Activated B cell treated with CpG ODN at 0.5 μM for 24 hours (primary cell): ENCODE measurements at regions not wholly inside any gene's neighbourhood (a gene's known extent, or its start where the extent isn't known, plus 50 kb on each side); places are given as distances from the start of the nearest gene placed in this dataset.

ENCODE experiments used
- ATAC-seq: fragments of 200-7000 bp; cut with Tn5 transposase; one replicate; pipeline ENCODE4 v1.10.0; 2021; ENCODE audit warnings: low read depth, mild to moderate bottlenecking, moderate library complexity
- CTCF ChIA-PET: fragments of 350-600 bp; sonication (Branson Sonifier 250); formaldehyde crosslinking; loops from one replicate; lab custom pipeline; 2021; ENCODE audit warnings: antibody characterized with exemption; lab: Charles Lee
- POLR2A ChIA-PET: fragments of 350-600 bp; sonication (Branson Sonifier 250); formaldehyde crosslinking; loops from one replicate; lab custom pipeline; 2021; ENCODE audit warnings: antibody characterized with exemption; lab: Charles Lee
- DNase-seq: peaks from one replicate; pipeline ENCODE4 v3.0.0; 2022
- H3K27ac Mint-ChIP-seq: one replicate; pipeline ENCODE4 v1.8.0; 2020; ENCODE audit warnings: mixed read lengths
- H3K27me3 Mint-ChIP-seq: one replicate; pipeline ENCODE4 v1.8.0; 2021; ENCODE audit warnings: mixed read lengths
- H3K36me3 Mint-ChIP-seq: one replicate; pipeline ENCODE4 v1.8.0; 2021; ENCODE audit warnings: low read depth, mixed read lengths
- H3K4me1 Mint-ChIP-seq: one replicate; pipeline ENCODE4 v1.8.0; 2021; ENCODE audit warnings: mixed read lengths
- H3K4me3 Mint-ChIP-seq: one replicate; pipeline ENCODE4 v1.8.0; 2020; ENCODE audit warnings: mild to moderate bottlenecking, mixed read lengths
- H3K9me3 Mint-ChIP-seq: one replicate; pipeline ENCODE4 v1.8.0; 2020; ENCODE audit warnings: mixed read lengths
- intact Hi-C: fragments of 100-400 bp; cut with micrococcal nuclease; formaldehyde crosslinking; loops from one replicate; pipeline ENCODE4 v1.15.1; 2024
- TF ChIP-seq, protein P1 (sequence below): fragments of 200-600 bp; IDR thresholded peaks from one replicate; pipeline ENCODE4 v1.8.0; 2022; ENCODE audit warnings: antibody characterized with exemption, mild to moderate bottlenecking

DNA sequence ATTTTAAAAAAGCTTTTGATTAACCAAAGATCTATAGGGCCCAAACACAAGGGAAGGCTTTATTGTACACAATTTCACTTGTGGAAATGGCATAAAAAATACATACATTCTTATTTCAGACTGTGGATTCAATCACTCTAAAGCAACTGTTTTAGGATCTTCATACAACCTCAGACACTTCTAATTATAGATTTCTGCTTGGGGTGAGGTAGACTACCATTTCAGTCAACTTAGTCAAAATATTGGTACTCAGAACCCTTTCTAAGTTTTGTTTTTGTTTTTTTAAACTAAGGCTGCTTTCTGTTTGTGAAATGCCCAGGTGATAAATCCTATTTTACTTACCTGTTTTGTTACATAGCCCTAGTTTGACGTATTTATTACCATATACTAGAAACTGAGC lies 284.5 kb upstream of the RASA1 start:
- ChIA-PET CTCF (no interaction called here), POLR2A (no interaction called here)
- DNase-seq (no peak), ATAC-seq (no peak)
- Mint-ChIP-seq H3K36me3 (no peaks in the 10 kb centered on the region), H3K27me3 (peaks cover 12% of the 10 kb centered on the region), H3K4me1 (no peaks in the 10 kb centered on the region), H3K9me3 (no peaks in the 10 kb centered on the region), H3K4me3 (no peak overlapping the region), H3K27ac (no peak overlapping the region)
- intact Hi-C loops: no loop called here
- TF ChIP-seq, protein P1, sequence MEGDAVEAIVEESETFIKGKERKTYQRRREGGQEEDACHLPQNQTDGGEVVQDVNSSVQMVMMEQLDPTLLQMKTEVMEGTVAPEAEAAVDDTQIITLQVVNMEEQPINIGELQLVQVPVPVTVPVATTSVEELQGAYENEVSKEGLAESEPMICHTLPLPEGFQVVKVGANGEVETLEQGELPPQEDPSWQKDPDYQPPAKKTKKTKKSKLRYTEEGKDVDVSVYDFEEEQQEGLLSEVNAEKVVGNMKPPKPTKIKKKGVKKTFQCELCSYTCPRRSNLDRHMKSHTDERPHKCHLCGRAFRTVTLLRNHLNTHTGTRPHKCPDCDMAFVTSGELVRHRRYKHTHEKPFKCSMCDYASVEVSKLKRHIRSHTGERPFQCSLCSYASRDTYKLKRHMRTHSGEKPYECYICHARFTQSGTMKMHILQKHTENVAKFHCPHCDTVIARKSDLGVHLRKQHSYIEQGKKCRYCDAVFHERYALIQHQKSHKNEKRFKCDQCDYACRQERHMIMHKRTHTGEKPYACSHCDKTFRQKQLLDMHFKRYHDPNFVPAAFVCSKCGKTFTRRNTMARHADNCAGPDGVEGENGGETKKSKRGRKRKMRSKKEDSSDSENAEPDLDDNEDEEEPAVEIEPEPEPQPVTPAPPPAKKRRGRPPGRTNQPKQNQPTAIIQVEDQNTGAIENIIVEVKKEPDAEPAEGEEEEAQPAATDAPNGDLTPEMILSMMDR: no peak

DNA sequence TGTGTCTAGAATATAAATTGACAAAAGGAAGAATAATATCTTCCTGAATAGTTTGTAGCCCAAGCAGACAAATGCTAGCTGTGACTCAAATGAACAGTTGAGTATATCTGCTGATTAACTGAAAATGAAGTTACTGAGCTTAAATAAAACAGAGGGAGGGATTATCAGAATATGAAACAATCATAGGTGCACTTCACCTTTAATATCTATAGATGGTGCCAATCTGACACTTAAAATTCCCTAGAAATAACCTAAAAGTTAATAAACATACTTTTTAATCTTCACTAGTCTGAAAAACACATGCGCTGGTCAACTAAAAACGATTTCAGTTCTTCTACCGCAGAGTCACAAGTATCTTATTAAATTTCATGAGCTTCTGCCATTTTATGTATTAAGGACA lies 280.8 kb upstream of the RASA1 start:
- Mint-ChIP-seq H3K27me3 (no peaks in the 10 kb centered on the region), H3K4me3 (no peak overlapping the region), H3K27ac (no peak overlapping the region), H3K36me3 (no peaks in the 10 kb centered on the region), H3K9me3 (no peaks in the 10 kb centered on the region), H3K4me1 (no peaks in the 10 kb centered on the region)
- no peak for ATAC-seq
- POLR2A ChIA-PET: no interaction called here
- CTCF ChIA-PET: interaction anchor here (1.0 to 1.7 kb wide), 4 partner anchors 18 to 416 kb away, joined by 3 to 7 read pairs (median 4); no protein-coding TSS in a partner anchor
- intact Hi-C loops: loop anchor here (1.0 kb wide), 1 partner anchor 413 kb away; no protein-coding TSS in a partner anchor
- TF ChIP-seq, protein P1: no peak
- DNase-seq: no peak

DNA sequence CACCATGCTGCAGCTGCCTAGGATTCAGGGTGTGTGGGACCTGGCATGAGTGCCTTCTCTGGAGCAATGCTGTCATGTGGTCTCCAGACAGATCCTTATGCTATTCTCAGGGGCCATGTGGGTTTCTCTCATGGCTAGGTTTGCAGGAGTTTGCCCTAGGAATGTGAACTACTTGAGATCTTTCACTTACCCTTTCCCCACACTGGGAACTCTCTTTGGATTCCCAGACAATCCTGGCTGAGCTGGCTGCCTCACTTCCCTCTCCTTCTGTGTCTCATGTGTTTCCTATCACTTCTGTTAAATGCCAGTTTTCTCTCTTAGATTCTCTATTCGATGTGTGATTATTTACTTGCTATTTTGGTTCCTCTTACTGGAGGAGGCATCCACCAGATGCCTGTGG lies 270.2 kb upstream of the RASA1 start:
- H3K27ac Mint-ChIP-seq: no peak overlapping the region
- no peak overlapping the region for H3K4me3 Mint-ChIP-seq
- peaks cover 14% of the 10 kb centered on the region for H3K27me3 Mint-ChIP-seq
- DNase-seq: no peak
- H3K4me1 Mint-ChIP-seq: no peaks in the 10 kb centered on the region
- ChIA-PET POLR2A (no interaction called here), CTCF (no interaction called here)
- no peaks in the 10 kb centered on the region for H3K9me3 Mint-ChIP-seq
- ATAC-seq: no peak
- TF ChIP-seq, protein P1: no peak
- H3K36me3 Mint-ChIP-seq: no peaks in the 10 kb centered on the region
- intact Hi-C loops: no loop called here

DNA sequence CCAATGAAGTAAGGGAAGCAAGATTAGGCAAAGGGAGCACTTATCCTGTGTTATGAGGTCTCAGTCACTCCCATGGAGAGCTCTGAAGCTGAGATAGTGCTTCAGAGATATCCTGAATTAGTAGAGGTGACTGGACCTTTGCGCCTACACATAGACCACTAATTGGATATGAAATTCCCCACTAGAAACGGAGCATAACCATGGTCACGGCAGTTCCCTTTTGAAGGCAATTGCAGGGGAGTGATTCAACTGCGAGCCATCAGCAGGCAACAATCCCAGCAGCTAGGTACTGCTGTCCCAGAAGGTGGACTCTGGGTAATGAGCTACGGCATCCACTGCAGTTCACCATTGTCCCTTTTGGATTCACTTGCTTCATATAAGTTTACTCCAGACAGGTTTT lies 267.7 kb upstream of the RASA1 start:
- H3K27ac Mint-ChIP-seq: no peak overlapping the region
- POLR2A ChIA-PET: no interaction called here
- CTCF ChIA-PET: no interaction called here
- H3K9me3 Mint-ChIP-seq: no peaks in the 10 kb centered on the region
- ATAC-seq: no peak
- TF ChIP-seq, protein P1: no peak
- no peaks in the 10 kb centered on the region for H3K36me3 Mint-ChIP-seq
- no peaks in the 10 kb centered on the region for H3K4me1 Mint-ChIP-seq
- H3K4me3 Mint-ChIP-seq: no peak overlapping the region
- DNase-seq: no peak
- H3K27me3 Mint-ChIP-seq: peaks cover 14% of the 10 kb centered on the region
- intact Hi-C loops: no loop called here

DNA sequence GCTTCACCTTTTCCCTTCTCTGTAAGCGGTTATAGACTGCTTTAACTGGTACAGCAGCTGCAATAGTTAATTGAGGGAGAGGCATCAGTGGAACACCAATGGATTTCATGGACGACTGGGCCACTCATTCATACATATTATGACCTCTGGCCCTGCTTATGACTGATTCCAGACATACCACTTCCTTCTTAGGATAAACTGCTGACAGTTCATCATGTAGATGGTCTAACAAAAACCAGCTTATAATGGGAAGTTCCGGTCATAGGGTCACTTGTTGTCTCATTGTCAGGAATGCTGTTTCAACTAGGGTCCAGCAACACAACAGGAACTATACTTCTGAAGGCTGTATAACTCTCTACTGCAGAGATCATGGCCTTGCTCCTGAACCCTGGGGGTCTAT lies 265.2 kb upstream of the RASA1 start:
- CTCF ChIA-PET: no interaction called here
- Mint-ChIP-seq H3K27me3 (peaks cover 14% of the 10 kb centered on the region), H3K36me3 (no peaks in the 10 kb centered on the region), H3K4me3 (no peak overlapping the region), H3K4me1 (no peaks in the 10 kb centered on the region), H3K9me3 (no peaks in the 10 kb centered on the region), H3K27ac (no peak overlapping the region)
- TF ChIP-seq, protein P1: no peak
- POLR2A ChIA-PET: no interaction called here
- intact Hi-C loops: no loop called here
- ATAC-seq (no peak), DNase-seq (no peak)
